ENCODE measurements at regions not wholly inside any gene's neighbourhood (a gene's known extent, or its start where the extent isn't known, plus 50 kb on each side); places are given as distances from the start of the nearest gene placed in this dataset.

GRCh38 chr9:29066141-29066640 is 1492.9 kb upstream of the C9orf72 start:
- H3K36me3 ChIP-seq (replicated peaks; ENCODE audit: insufficient read depth, low read length): no peaks in the 10 kb centered on the region
- H3K79me2 ChIP-seq (ENCODE audit: low read length): no peaks in the 10 kb centered on the region
- H3K4me2 ChIP-seq (ENCODE audit: low read depth, low read length): no peak overlapping the region
- H3K27ac ChIP-seq (ENCODE audit: low read length): no peak overlapping the region
- H3K9me2 ChIP-seq (replicated peaks; ENCODE audit: insufficient read depth, low read length): no peaks in the 10 kb centered on the region
- H2AFZ ChIP-seq (ENCODE audit: low read length): no peak overlapping the region
- no peaks in the 10 kb centered on the region for H3F3A ChIP-seq (ENCODE audit: insufficient read depth, low read length)
- no peak for TF ChIP-seq CTCF (IDR thresholded peaks at IDR 0.05; ENCODE audit: low read length)
- no peak for TF ChIP-seq EZH2 (optimal IDR thresholded peaks at IDR 0.05; ENCODE audit: low read depth, low read length)
- TF ChIP-seq EZH2phosphoT487 (IDR thresholded peaks at IDR 0.05; ENCODE audit: low read length): no peak
- H3K27me3 ChIP-seq (replicated peaks; ENCODE audit: insufficient read depth, low read length): no peaks in the 10 kb centered on the region
- DNase-seq: no peak
- no peak overlapping the region for H3K4me3 ChIP-seq (ENCODE audit: low read length)
- no peaks in the 10 kb centered on the region for H4K20me1 ChIP-seq (ENCODE audit: insufficient read depth, low read length)
- H3K9me3 ChIP-seq (replicated peaks; ENCODE audit: insufficient read depth, low read length): no peaks in the 10 kb centered on the region
- no peak overlapping the region for H3K9ac ChIP-seq (ENCODE audit: low read length)
- H3K4me1 ChIP-seq (ENCODE audit: low read length): no peaks in the 10 kb centered on the region

DNA sequence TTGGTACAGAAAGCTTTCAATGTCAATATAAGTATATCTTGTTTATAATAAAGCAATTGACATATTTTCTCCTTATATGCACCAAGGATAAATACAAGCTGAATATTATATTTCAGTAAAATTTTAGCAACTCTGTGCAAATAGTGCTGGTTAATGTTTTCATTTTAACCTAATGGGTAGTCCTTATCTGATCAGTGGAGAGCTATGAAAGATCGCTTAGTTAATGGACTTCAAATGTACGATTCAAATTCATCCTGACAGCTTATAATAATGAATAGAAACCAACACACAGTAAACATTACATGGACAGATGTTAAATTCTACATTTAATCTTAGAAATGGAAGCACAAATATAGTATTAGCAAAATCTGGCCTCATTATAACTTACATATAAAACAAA is 1495.2 kb upstream of the C9orf72 start:
- H3K4me2 ChIP-seq (ENCODE audit: low read depth, low read length): no peak overlapping the region
- H4K20me1 ChIP-seq (ENCODE audit: insufficient read depth, low read length): no peaks in the 10 kb centered on the region
- H3K9ac ChIP-seq (ENCODE audit: low read length): no peak overlapping the region
- no peaks in the 10 kb centered on the region for H3K9me2 ChIP-seq (replicated peaks; ENCODE audit: insufficient read depth, low read length)
- no peaks in the 10 kb centered on the region for H3K9me3 ChIP-seq (replicated peaks; ENCODE audit: insufficient read depth, low read length)
- no peaks in the 10 kb centered on the region for H3K36me3 ChIP-seq (replicated peaks; ENCODE audit: insufficient read depth, low read length)
- no peak overlapping the region for H3K4me3 ChIP-seq (ENCODE audit: low read length)
- no peaks in the 10 kb centered on the region for H3K27me3 ChIP-seq (replicated peaks; ENCODE audit: insufficient read depth, low read length)
- no peaks in the 10 kb centered on the region for H3F3A ChIP-seq (ENCODE audit: insufficient read depth, low read length)
- no peak for DNase-seq
- no peak overlapping the region for H2AFZ ChIP-seq (ENCODE audit: low read length)
- no peak overlapping the region for H3K27ac ChIP-seq (ENCODE audit: low read length)
- no peaks in the 10 kb centered on the region for H3K4me1 ChIP-seq (ENCODE audit: low read length)
- TF ChIP-seq CTCF (IDR thresholded peaks at IDR 0.05; ENCODE audit: low read length): no peak
- no peak for TF ChIP-seq EZH2 (optimal IDR thresholded peaks at IDR 0.05; ENCODE audit: low read depth, low read length)
- TF ChIP-seq EZH2phosphoT487 (IDR thresholded peaks at IDR 0.05; ENCODE audit: low read length): no peak
- no peaks in the 10 kb centered on the region for H3K79me2 ChIP-seq (ENCODE audit: low read length)

GRCh38 chr9:29069376-29069775 is 1496.1 kb upstream of the C9orf72 start:
- Histone ChIP-seq H3K36me3 (replicated peaks; ENCODE audit: insufficient read depth, low read length) (no peaks in the 10 kb centered on the region), H3K4me2 (ENCODE audit: low read depth, low read length) (no peak overlapping the region), H3K27ac (ENCODE audit: low read length) (no peak overlapping the region), H2AFZ (ENCODE audit: low read length) (no peak overlapping the region), H3K79me2 (ENCODE audit: low read length) (no peaks in the 10 kb centered on the region), H3K27me3 (replicated peaks; ENCODE audit: insufficient read depth, low read length) (no peaks in the 10 kb centered on the region), H3K9ac (ENCODE audit: low read length) (no peak overlapping the region), H4K20me1 (ENCODE audit: insufficient read depth, low read length) (no peaks in the 10 kb centered on the region), H3K4me1 (ENCODE audit: low read length) (no peaks in the 10 kb centered on the region), H3F3A (ENCODE audit: insufficient read depth, low read length) (no peaks in the 10 kb centered on the region), H3K4me3 (ENCODE audit: low read length) (no peak overlapping the region), H3K9me2 (replicated peaks; ENCODE audit: insufficient read depth, low read length) (no peaks in the 10 kb centered on the region), H3K9me3 (replicated peaks; ENCODE audit: insufficient read depth, low read length) (no peaks in the 10 kb centered on the region)
- DNase-seq: no peak
- TF ChIP-seq CTCF (IDR thresholded peaks at IDR 0.05; ENCODE audit: low read length): no peak
- no peak for TF ChIP-seq EZH2phosphoT487 (IDR thresholded peaks at IDR 0.05; ENCODE audit: low read length)
- TF ChIP-seq EZH2 (optimal IDR thresholded peaks at IDR 0.05; ENCODE audit: low read depth, low read length): no peak
